HL-60 (cell line): ENCODE measurements at regions not wholly inside any gene's neighbourhood (a gene's known extent, or its start where the extent isn't known, plus 50 kb on each side); places are given as distances from the start of the nearest gene placed in this dataset.

Experiments used
- TF ChIP-seq, protein P1 (sequence below): IDR thresholded peaks from 2 replicates; pipeline ENCODE4 v1.6.1; 2012; ENCODE audit warnings: low read depth; ENCODE audit not compliant: insufficient replicate concordance
- TF ChIP-seq, protein P2 (sequence below): IDR thresholded peaks from one replicate; pipeline ENCODE4 v1.5.1; 2011; ENCODE audit warnings: low read length, control low read depth, inconsistent platforms; ENCODE audit not compliant: insufficient read depth

DNA sequence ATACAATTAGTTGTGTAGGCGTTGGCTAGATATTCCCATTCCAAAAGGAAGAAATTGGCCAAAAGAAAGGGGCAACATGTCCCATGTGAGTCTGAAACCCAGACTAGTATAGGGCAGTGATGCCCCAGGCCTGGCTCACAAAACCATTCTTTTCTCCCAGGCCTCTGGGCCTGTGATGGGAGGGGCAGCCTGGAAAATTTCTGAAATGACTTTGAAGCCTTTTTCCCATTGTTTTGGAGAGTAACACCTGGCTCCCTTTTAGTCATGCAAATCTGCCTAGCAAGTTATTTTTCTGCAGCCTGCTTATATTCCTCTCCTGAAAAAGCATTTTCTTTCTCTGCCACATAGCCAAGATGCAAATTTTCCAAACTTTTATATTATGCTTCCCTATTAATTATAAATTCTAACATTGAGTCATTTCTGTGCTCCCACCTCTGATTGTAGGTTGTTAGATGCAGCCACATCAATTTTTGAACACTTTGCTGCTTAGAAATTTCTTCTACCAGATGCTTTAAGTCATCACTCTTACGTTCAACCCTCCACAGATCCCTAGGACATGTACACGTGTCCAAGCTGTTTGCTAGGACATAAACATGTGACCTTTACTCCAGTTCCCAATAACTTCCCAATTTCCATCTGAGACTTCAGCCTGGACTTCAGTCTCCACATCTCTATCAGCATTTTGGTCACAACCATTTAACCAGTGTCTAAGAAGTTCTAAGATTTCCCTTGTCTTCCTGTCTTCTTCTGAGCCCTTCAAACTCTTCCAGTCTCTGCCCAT is 76.1 kb upstream of the MC4R start:
- TF ChIP-seq, protein P1, sequence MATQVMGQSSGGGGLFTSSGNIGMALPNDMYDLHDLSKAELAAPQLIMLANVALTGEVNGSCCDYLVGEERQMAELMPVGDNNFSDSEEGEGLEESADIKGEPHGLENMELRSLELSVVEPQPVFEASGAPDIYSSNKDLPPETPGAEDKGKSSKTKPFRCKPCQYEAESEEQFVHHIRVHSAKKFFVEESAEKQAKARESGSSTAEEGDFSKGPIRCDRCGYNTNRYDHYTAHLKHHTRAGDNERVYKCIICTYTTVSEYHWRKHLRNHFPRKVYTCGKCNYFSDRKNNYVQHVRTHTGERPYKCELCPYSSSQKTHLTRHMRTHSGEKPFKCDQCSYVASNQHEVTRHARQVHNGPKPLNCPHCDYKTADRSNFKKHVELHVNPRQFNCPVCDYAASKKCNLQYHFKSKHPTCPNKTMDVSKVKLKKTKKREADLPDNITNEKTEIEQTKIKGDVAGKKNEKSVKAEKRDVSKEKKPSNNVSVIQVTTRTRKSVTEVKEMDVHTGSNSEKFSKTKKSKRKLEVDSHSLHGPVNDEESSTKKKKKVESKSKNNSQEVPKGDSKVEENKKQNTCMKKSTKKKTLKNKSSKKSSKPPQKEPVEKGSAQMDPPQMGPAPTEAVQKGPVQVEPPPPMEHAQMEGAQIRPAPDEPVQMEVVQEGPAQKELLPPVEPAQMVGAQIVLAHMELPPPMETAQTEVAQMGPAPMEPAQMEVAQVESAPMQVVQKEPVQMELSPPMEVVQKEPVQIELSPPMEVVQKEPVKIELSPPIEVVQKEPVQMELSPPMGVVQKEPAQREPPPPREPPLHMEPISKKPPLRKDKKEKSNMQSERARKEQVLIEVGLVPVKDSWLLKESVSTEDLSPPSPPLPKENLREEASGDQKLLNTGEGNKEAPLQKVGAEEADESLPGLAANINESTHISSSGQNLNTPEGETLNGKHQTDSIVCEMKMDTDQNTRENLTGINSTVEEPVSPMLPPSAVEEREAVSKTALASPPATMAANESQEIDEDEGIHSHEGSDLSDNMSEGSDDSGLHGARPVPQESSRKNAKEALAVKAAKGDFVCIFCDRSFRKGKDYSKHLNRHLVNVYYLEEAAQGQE, result no peak
- TF ChIP-seq, protein P2, sequence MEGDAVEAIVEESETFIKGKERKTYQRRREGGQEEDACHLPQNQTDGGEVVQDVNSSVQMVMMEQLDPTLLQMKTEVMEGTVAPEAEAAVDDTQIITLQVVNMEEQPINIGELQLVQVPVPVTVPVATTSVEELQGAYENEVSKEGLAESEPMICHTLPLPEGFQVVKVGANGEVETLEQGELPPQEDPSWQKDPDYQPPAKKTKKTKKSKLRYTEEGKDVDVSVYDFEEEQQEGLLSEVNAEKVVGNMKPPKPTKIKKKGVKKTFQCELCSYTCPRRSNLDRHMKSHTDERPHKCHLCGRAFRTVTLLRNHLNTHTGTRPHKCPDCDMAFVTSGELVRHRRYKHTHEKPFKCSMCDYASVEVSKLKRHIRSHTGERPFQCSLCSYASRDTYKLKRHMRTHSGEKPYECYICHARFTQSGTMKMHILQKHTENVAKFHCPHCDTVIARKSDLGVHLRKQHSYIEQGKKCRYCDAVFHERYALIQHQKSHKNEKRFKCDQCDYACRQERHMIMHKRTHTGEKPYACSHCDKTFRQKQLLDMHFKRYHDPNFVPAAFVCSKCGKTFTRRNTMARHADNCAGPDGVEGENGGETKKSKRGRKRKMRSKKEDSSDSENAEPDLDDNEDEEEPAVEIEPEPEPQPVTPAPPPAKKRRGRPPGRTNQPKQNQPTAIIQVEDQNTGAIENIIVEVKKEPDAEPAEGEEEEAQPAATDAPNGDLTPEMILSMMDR, result no peak
